Heart left ventricle (tissue), 16 donors: ENCODE measurements at regions not wholly inside any gene's neighbourhood (a gene's known extent, or its start where the extent isn't known, plus 50 kb on each side); places are given as distances from the start of the nearest gene placed in this dataset.

Experiments used
- ATAC-seq, 4 donors: fragments of 200-7000 bp; cut with Tn5 transposase; one replicate each; pipeline ENCODE4 v1.9.1; 2020 to 2022; ENCODE audit warnings: moderate library complexity in 4 of 4, mild to moderate bottlenecking in 3 of 4, moderate number of reproducible peaks in 1 of 4
- DNase-seq, 5 donors: peaks; one replicate each; pipeline ENCODE4 v3.0.0-alpha.2; 2020
- H3K27ac ChIP-seq, 12 donors: fragments of 200-600 bp; sonication (generic) in 4 of 12; one replicate each; pipeline versions ENCODE4 v1.5.0 to v1.8.0; 2016 to 2022; ENCODE audit warnings: mild to moderate bottlenecking in 2 of 12
- H3K27me3 ChIP-seq, 9 donors: fragments of 200-600 bp; sonication (generic) in 2 of 9; one replicate each; pipeline versions ENCODE4 v1.5.1 to v1.8.0; 2016 to 2022; ENCODE audit warnings: mild to moderate bottlenecking in 3 of 9
- H3K36me3 ChIP-seq, 9 donors: fragments of 200-600 bp; sonication (generic) in 2 of 9; one replicate each; pipeline versions ENCODE4 v1.5.0 to v1.8.0; 2018 to 2022; ENCODE audit warnings: mild to moderate bottlenecking in 2 of 9
- H3K4me1 ChIP-seq, 12 donors: fragments of 200-600 bp; sonication (generic) in 4 of 12; one replicate each; pipeline versions ENCODE4 v1.5.0 to v1.8.0; 2016 to 2022; ENCODE audit warnings: mild to moderate bottlenecking in 3 of 12
- H3K4me3 ChIP-seq, 12 donors: fragments of 200-600 bp; sonication (generic) in 4 of 12; one replicate each; pipeline versions ENCODE4 v1.5.0 to v1.8.0; 2017 to 2022; ENCODE audit warnings: mild to moderate bottlenecking in 9 of 12, moderate library complexity in 4 of 12
- H3K9me3 ChIP-seq, 12 donors: fragments of 200-600 bp; sonication (generic) in 4 of 12; one replicate each; pipeline versions ENCODE4 v1.5.0 to v1.8.0; 2016 to 2022; ENCODE audit warnings: mild to moderate bottlenecking in 1 of 12
- POLR2A ChIP-seq, 2 donors: fragments of 450-650 bp; IDR thresholded peaks; one replicate each; pipeline ENCODE4 v1.6.1; 2017; ENCODE audit warnings: antibody characterized with exemption in 2 of 2, mild to moderate bottlenecking in 2 of 2, moderate library complexity in 2 of 2
- WGBS, 4 donors: extraction: QIAGEN DNeasy Blood & Tissue Kit in 2 of 4; methylation state at CpG; one replicate each; pipeline versions ENCODE4 v1.1.5 to v1.1.7; 2013 to 2018; 5-methylcytosine and 5-hydroxymethylcytosine counted together
- intact Hi-C, 10 donors: fragments of 100-400 bp; cut with DNase I; formaldehyde crosslinking; loops; one replicate each; pipeline versions ENCODE4 v1.11.1 to v1.14.2; 2022
- TF ChIP-seq, protein P1 (sequence below), 12 donors: fragments of 200-600 bp; sonication (generic) in 4 of 12; IDR thresholded peaks; one replicate each; pipeline versions ENCODE4 v1.5.0 to v1.8.0; 2018 to 2022; ENCODE audit warnings: antibody characterized with exemption in 12 of 12, mild to moderate bottlenecking in 5 of 12
- donor health status: ischemic (EF 13 %, LVEDD 7.1; RV severe dilation, severe dysfunction).
- donor health status: healthy with polysubstance abuse.
- donor health status: DM: no; HTN: yes; CAD: no.
- donor health status: DM: no; HTN: no; CAD: no.
- donor health status: ischemic (EF 25% LVEDD 6.9; RV normal size, moderate dysfunction).
- donor health status: ischemic (EF 25% LVEDD 5.7; RV mildly dilated, moderate dysfunction).
- donor health status: healthy.
- donor health status: DM: yes; HTN: yes; CAD: no.
- donor health status: ischemic (EF 35%, LVEDD 5.7; RV mildly dilated, moderate dysfunction).
- donor health status: nonischemic (EF 11% LVEDD 7.7; RV severe dilation, severe dysfunction).
- donor health status: DM: yes; HTN: yes; CAD: no.
- donor health status: PGD.
- donor health status: ischemic (EF 29% LVEDD 5.4; RV normal size, mild dysfunction).
- donor health status: nonischemic (EF 23%, LVEDD 6.1; RV moderate dilation, normal function).

DNA sequence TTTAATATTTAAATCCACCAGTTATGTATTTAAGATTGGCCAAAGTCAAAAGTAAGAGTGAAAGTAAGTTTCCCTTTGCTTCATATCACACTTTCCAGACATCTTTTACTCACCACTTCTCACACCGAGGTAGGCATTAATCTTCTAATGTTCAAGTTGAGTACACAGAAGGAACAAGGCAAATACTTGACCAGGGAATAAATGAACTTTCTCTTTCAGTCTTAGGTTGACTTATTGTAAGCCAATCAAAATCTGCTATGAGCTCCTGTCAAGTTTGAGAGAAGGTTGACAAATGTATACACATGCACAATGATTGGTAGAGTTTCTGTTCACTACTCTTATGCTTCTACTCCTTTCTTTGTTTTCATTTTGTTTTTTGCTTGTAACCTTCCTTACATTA lies 842.5 kb downstream of the REEP3 start:
- intact Hi-C loops, result no loop called here
- TF ChIP-seq, protein P1, sequence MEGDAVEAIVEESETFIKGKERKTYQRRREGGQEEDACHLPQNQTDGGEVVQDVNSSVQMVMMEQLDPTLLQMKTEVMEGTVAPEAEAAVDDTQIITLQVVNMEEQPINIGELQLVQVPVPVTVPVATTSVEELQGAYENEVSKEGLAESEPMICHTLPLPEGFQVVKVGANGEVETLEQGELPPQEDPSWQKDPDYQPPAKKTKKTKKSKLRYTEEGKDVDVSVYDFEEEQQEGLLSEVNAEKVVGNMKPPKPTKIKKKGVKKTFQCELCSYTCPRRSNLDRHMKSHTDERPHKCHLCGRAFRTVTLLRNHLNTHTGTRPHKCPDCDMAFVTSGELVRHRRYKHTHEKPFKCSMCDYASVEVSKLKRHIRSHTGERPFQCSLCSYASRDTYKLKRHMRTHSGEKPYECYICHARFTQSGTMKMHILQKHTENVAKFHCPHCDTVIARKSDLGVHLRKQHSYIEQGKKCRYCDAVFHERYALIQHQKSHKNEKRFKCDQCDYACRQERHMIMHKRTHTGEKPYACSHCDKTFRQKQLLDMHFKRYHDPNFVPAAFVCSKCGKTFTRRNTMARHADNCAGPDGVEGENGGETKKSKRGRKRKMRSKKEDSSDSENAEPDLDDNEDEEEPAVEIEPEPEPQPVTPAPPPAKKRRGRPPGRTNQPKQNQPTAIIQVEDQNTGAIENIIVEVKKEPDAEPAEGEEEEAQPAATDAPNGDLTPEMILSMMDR (IDR thresholded peaks at IDR 0.05), result no peak
- TF ChIP-seq POLR2A (IDR thresholded peaks at IDR 0.05), result no peak
- no peak overlapping the region for H3K4me3 ChIP-seq
- DNase-seq, result no peak
- peaks cover 0 to 16% (median 3%) of the 10 kb centered on the region in 12 donors for H3K9me3 ChIP-seq
- WGBS, 4 donors, result 79 to 90% (median 83%) methylated on average over 1 of the region's 1 CpG
- H3K27ac ChIP-seq, result no peak overlapping the region
- no peak for ATAC-seq
- H3K27me3 ChIP-seq, result no peaks in the 10 kb centered on the region
- no peaks in the 10 kb centered on the region for H3K36me3 ChIP-seq
- H3K4me1 ChIP-seq, result no peaks in the 10 kb centered on the region

DNA sequence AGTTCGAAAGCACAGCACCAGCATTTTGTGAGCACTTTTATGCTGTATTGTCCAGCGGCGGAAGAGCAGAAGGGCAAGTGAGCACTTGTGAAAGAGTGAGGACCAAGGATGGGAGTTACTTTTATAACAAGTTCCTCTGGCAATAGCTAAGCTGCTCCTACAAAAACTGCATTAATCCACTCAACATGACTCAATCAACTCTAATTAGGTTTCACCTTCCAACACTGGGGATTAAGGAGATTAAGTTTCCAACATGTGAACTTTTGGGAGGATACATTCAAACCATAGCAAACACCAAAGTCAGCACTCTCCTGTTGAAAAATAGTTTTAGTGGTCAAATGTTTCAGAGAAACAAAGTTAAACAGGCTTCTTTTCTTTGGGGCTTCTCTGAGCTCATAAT lies 844.5 kb downstream of the REEP3 start:
- no peak for TF ChIP-seq POLR2A (IDR thresholded peaks at IDR 0.05)
- Histone ChIP-seq H3K36me3 (no peaks in the 10 kb centered on the region), H3K4me3 (no peak overlapping the region), H3K9me3 (peaks cover 0 to 1% (median 0%) of the 10 kb centered on the region in 12 donors), H3K4me1 (no peaks in the 10 kb centered on the region), H3K27me3 (no peaks in the 10 kb centered on the region), H3K27ac (no peak overlapping the region)
- ATAC-seq, result no peak
- DNase-seq, result no peak
- intact Hi-C loops, result no loop called here
- WGBS, 4 donors, result 92 to 96% (median 93%) methylated on average over 3 of the region's 3 CpGs

DNA sequence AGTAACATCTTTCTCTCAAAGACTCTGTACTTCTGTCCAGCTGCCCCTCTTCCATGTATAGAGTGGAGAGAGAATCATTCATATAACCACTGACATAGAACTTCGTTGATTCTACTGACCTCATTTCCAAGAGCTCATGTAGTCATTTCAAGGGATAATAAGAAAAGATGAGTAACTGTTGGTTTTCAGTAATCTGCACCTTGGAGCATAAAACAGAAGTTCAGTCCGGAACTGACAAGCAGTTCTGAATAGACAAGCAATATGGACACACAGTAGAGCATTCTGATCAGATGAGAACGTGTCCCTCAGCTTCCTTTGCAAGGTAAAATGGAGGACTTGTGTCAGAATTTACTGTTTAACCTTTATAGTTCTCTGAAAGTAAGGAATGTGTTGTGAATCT lies 847.1 kb downstream of the REEP3 start:
- ATAC-seq (no peak), DNase-seq (no peak)
- Histone ChIP-seq H3K27me3 (no peaks in the 10 kb centered on the region), H3K27ac (no peak overlapping the region), H3K9me3 (no peaks in the 10 kb centered on the region), H3K36me3 (no peaks in the 10 kb centered on the region), H3K4me3 (no peak overlapping the region), H3K4me1 (no peaks in the 10 kb centered on the region)
- WGBS, 4 donors, result 55 to 64% (median 64%) methylated on average over 3 of the region's 3 CpGs
- TF ChIP-seq POLR2A (IDR thresholded peaks at IDR 0.05), result no peak
- TF ChIP-seq, protein P1 (IDR thresholded peaks at IDR 0.05), result no peak
- intact Hi-C loops, result no loop called here

DNA sequence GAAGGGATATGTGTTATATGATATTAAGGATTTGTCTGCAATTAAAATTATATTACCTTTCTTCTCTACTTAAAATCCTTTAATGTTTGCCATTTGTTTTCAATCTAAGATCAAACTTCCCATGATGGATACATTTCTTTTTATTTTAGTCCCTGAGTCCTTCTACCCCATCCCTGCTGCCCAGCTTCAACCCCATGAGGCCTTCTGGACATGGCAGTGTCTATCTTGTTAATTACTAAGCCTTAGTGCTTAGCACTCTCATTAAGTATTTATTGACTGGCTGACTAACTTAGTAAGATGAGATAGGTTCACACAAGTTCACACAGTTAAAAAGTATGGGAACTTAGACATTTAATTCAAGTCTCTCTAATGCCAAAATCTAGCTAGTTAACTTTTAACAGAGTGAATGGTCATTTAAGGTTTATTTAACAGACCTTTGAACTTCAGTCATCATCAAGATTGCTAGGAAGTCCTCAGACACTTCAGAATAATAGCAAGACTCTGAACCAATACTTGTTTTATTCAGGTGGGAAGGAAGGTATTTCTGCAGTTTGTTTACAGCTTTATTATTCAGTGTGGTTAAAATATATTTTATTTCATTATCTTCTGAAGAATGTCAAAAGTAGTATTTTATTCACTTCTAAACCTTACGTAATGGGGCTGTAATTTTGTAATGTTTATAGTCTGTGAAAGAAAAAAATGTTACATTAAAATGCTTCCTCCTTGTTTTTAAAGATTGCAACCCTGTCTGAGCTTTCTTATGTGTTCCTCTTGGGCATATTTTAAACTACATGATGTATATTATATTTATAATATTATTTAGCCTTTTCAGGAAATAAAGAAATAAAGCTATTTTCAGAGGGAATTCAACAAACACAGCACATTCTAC lies 848.9 kb downstream of the REEP3 start:
- Histone ChIP-seq H3K27ac (no peak overlapping the region), H3K4me3 (no peak overlapping the region), H3K36me3 (no peaks in the 10 kb centered on the region), H3K27me3 (no peaks in the 10 kb centered on the region), H3K9me3 (no peaks in the 10 kb centered on the region), H3K4me1 (no peaks in the 10 kb centered on the region)
- intact Hi-C loops, result no loop called here
- 78 to 90% (median 82%) methylated on average over 1 of the region's 1 CpG for WGBS, 4 donors
- ATAC-seq (no peak), DNase-seq (no peak)
- TF ChIP-seq, protein P1 (IDR thresholded peaks at IDR 0.05), result no peak
- TF ChIP-seq POLR2A (IDR thresholded peaks at IDR 0.05), result no peak

DNA sequence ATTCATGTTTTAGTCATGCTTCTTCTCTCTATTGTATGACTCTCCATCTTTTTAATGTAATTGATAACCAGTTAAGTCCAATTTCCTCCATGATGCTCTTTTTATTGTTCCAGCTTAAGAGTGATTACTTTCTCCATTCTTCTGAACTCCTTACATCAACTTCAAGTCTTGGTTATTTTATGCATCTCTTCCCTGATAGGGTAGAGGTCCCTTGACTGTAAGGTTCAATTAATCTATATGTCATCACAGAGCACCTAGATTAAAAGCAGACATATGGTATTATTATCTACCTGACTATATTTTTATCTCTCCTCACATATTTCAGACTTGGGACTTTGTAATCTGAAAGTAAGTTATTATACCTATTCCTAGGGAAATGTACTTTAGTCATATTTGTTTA lies 853.1 kb downstream of the REEP3 start:
- no peaks in the 10 kb centered on the region for H3K36me3 ChIP-seq
- H3K27me3 ChIP-seq, result no peaks in the 10 kb centered on the region
- no peak overlapping the region for H3K27ac ChIP-seq
- no peak for ATAC-seq
- H3K9me3 ChIP-seq, result peaks cover 0 to 6% (median 0%) of the 10 kb centered on the region in 12 donors
- intact Hi-C loops, result no loop called here
- no peak for DNase-seq
- TF ChIP-seq, protein P1 (IDR thresholded peaks at IDR 0.05), result no peak
- TF ChIP-seq POLR2A (IDR thresholded peaks at IDR 0.05), result no peak
- no peaks in the 10 kb centered on the region for H3K4me1 ChIP-seq
- no peak overlapping the region for H3K4me3 ChIP-seq
